GM12864 (cell line): ENCODE measurements at regions not wholly inside any gene's neighbourhood (a gene's known extent, or its start where the extent isn't known, plus 50 kb on each side); places are given as distances from the start of the nearest gene placed in this dataset.

Experiments used
- DNase-seq: peaks from one replicate; pipeline ENCODE4 v3.0.0-alpha.2; 2011; ENCODE audit warnings: low read depth
- H3K4me3 ChIP-seq: 2 replicates; pipeline ENCODE4 v1.5.1; 2011; ENCODE audit warnings: mild to moderate bottlenecking, low read depth, low read length, control low read depth
- TF ChIP-seq, protein P1 (sequence below): IDR thresholded peaks from 2 replicates; pipeline ENCODE4 v1.5.1; 2011; ENCODE audit warnings: low read depth, mild to moderate bottlenecking, moderate library complexity, low read length, control low read depth, inconsistent platforms; ENCODE audit errors: missing control alignments

DNA sequence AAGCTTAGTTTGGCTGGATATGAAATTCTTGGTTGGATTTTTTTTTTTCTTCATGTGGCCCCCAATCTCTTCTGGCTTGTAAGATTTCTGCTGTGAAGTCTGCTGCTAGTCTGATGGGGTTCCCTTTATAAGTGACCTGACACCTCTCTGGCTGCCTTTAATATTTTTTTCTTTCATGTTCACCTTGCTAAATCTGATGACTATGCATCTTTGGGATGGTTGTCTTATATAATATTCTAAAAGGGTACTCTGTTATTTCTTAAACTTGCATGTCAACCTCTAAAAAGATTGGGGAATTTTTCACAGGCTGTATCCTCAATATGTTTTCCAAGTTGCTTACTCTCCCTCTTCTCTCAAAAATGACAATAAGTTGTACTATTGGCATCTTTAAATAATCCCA lies 500.0 kb downstream of the CAAP1 start:
- TF ChIP-seq, protein P1, sequence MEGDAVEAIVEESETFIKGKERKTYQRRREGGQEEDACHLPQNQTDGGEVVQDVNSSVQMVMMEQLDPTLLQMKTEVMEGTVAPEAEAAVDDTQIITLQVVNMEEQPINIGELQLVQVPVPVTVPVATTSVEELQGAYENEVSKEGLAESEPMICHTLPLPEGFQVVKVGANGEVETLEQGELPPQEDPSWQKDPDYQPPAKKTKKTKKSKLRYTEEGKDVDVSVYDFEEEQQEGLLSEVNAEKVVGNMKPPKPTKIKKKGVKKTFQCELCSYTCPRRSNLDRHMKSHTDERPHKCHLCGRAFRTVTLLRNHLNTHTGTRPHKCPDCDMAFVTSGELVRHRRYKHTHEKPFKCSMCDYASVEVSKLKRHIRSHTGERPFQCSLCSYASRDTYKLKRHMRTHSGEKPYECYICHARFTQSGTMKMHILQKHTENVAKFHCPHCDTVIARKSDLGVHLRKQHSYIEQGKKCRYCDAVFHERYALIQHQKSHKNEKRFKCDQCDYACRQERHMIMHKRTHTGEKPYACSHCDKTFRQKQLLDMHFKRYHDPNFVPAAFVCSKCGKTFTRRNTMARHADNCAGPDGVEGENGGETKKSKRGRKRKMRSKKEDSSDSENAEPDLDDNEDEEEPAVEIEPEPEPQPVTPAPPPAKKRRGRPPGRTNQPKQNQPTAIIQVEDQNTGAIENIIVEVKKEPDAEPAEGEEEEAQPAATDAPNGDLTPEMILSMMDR = no peak
- H3K4me3 ChIP-seq = no peak overlapping the region
- no peak for DNase-seq

DNA sequence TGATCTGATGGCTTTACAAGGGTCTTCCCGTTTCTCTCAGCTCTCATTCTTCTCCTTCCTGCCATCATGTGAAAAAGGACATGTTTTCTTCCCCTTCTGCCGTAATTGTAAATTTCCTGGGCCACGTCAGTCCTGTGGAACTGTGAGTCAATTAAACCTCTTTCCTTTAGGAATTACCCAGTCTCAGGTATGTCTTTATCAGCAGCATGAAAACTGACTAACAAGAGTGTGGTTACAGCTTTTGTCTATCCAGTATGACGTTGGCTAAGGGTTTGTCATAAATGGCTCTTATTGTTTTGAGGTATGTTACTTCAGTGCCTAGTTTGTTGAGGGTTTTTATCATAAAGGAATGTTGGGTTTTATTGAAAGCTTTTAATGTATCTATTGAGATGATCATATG lies 501.6 kb downstream of the CAAP1 start:
- no peak for DNase-seq
- TF ChIP-seq, protein P1 = no peak
- H3K4me3 ChIP-seq = no peak overlapping the region

DNA sequence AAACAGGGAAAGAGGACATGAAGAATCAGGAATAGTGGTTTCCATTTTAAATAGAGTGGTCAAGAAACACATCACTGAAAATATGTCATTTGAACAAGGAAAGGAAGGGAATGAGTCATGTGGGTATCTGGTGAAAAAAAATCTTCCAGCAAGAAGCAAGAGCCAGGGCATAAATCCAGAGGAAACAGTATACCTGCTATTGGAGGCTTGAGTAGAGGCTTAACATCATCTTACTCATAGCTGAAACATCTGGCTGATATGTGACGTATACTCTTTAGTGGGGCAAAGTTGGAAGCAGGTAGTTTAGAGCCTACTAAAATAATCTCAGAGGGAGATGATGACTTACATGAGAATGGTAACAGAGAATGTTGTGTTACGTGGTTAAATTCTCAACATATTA lies 517.2 kb downstream of the CAAP1 start:
- DNase-seq = no peak
- H3K4me3 ChIP-seq = no peak overlapping the region
- TF ChIP-seq, protein P1 = no peak

DNA sequence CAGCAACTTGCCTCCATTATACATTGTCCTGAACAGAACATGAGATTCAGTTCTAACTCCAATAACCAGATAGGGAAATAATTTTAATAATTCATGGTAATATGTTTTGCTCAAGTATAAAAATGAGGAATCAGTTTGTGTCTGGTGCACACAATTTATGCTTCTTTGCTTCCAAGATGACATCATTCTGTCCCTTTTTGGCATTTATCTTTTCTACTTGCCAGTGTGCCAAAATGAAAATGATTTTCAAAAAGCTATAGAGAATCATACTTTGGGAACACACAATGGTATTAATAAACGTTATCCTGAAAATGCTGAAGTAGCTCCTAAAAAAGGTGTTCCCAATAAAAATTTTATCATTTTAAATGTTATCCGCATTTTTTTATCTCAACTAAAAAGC lies 519.0 kb downstream of the CAAP1 start:
- no peak overlapping the region for H3K4me3 ChIP-seq
- TF ChIP-seq, protein P1 = no peak

DNA sequence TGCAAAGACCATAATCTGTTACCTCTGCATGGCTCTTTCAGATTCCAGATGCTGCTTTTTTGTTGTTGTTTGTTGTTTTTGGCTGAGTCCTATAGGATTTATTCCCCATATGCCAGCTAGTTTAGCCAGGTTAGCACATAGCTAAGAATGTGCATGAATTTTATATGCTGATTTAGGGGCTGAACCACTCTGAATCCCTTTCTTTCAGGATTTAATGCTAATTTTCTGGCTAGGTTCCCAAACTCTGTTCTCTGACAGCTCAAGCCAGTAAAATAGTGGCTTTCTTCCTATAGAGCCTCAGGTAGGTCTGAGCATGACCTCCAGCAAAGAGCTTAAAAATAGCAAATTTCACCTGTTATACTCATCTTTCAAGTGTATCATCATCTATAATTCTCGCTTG lies 521.4 kb downstream of the CAAP1 start:
- TF ChIP-seq, protein P1 = no peak
- no peak overlapping the region for H3K4me3 ChIP-seq
- no peak for DNase-seq

More for the DNA sequence above, 519.0 kb downstream of the CAAP1 start:
- DNase-seq = no peak

DNA sequence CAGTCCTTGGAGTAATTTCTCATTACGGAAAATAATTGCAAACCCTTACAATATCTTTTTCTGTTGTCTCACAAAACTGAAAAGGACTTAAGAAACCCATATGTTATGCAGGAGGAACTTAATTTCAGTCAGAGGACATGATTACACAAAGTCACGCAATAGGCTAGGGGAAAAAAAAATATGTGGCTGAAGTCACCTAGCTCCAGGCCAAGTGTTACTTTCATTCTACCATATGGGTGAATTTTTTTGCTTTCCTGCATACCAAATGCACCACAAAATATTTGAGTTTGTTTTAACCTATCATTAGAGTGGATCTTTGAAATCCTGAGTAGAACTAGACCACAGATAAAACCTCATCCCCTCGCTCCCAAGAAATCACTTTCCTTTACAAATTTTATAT lies 523.5 kb downstream of the CAAP1 start:
- DNase-seq = no peak
- TF ChIP-seq, protein P1 = no peak
- no peak overlapping the region for H3K4me3 ChIP-seq

DNA sequence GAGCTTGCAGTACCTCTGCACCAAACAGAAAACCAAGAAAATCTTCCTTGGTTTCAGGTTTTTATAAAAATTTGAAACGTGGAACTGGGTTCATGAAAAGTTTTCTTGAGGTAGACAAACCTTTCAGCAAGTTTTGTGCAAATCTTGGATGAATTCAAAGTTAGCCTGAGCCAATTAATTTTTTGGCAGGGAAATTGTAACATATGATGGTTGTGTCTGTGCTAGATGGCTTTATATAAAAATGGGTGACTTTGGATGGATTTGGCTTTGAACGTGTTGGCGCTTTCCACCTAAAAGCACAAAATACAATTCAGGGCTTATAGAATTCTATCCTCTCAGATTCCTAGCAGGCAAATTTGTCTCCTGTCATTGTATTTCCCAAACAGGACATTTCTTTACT lies 524.4 kb downstream of the CAAP1 start:
- TF ChIP-seq, protein P1 = no peak
- no peak for DNase-seq
- no peak overlapping the region for H3K4me3 ChIP-seq
